Adipocyte (in vitro differentiated cells): ENCODE measurements at regions not wholly inside any gene's neighbourhood (a gene's known extent, or its start where the extent isn't known, plus 50 kb on each side); places are given as distances from the start of the nearest gene placed in this dataset.
A peak's percentile ranks its signal among the peaks of the same experiment; 100 is the strongest.

Experiments
- DNase-seq: peaks from one replicate; pipeline ENCODE4 v3.0.0-alpha.2; 2015; ENCODE audit warnings: low read depth
- H3K27me3 ChIP-seq: replicated peaks from 2 replicates; pipeline ENCODE4 v1.7.0; 2013; ENCODE audit warnings: mild to moderate bottlenecking, low read length, moderate library complexity; ENCODE audit not compliant: control insufficient read depth, insufficient read depth
- H3K36me3 ChIP-seq: 2 replicates; pipeline ENCODE4 v1.7.0; 2013; ENCODE audit warnings: low read length, mild to moderate bottlenecking, moderate library complexity; ENCODE audit not compliant: control insufficient read depth, insufficient read depth, severe bottlenecking
- H3K4me1 ChIP-seq: 2 replicates; pipeline ENCODE4 v1.7.0; 2013; ENCODE audit warnings: mild to moderate bottlenecking, low read length, moderate library complexity; ENCODE audit not compliant: control insufficient read depth, insufficient read depth
- H3K4me3 ChIP-seq: 2 replicates; pipeline ENCODE4 v1.7.0; 2013; ENCODE audit warnings: mild to moderate bottlenecking, low read length, moderate library complexity
- H3K9ac ChIP-seq: 2 replicates; pipeline ENCODE4 v1.7.0; 2013; ENCODE audit warnings: mild to moderate bottlenecking, low read length, moderate library complexity
- H3K9me3 ChIP-seq: 2 replicates; pipeline ENCODE4 v1.7.0; 2013; ENCODE audit warnings: mild to moderate bottlenecking, low read length, moderate library complexity; ENCODE audit not compliant: control insufficient read depth

DNA sequence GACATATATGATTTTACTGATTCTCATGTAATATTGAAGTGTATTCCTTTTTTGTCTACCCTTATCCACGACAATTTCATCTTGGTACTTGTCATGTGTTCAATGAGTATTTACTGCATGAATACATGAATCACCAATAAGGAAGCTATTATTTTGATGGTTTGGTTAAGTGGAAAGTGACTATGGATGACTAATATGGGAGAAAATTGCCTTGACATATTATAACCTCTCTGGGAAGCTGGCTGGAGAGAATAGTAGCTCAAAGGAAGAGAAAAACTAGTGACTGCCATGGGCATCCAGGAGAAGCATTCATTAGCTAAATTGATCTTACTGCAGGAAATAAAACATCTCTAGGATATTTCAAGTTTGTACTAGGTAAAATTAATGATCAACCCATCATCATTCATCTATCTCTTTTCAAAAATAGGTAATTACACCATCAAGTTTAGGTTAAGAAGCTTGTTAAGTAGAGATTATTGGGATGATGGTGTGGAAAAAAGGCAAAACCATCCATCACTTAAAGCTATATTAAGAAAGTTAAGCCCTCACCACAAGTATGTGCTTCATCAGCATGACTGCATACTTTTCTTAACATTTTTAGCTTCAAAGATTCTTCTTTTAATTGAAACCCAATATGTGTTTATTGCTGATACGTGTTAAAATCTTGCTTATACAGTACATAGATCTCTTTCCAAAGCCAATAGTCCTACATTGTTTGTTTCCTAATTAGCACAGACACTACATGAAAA, 455.2 kb upstream of the ARPP21 start:
- peak; percentile 37 for DNase-seq
- peaks cover 10% of the 10 kb centered on the region for H3K4me1 ChIP-seq
- no peak overlapping the region for H3K4me3 ChIP-seq
- H3K9me3 ChIP-seq = peaks cover 13% of the 10 kb centered on the region
- no peaks in the 10 kb centered on the region for H3K36me3 ChIP-seq
- H3K27me3 ChIP-seq = no peaks in the 10 kb centered on the region
- H3K9ac ChIP-seq = no peak overlapping the region

DNA sequence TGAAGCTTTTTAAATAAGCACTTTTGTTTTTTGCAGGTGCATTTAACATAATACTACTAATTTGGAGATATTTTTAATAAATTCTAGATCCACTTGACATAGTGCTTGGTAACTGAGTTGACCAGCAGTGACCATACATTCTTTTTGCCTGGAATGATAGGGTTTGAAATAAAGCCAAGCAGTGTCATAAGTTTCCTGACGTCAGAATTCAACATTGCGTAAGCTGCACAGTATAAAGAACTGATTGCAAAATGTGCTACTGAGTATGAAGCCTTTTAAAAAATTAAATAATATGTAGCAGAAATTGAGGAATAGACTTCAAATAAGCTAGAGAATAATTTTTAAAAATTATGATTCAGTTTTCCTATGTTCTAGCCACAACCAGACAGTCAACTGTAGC, 454.6 kb upstream of the ARPP21 start:
- Histone ChIP-seq H3K4me3 (no peak overlapping the region), H3K9ac (no peak overlapping the region), H3K4me1 (peaks cover 10% of the 10 kb centered on the region), H3K9me3 (peaks cover 13% of the 10 kb centered on the region), H3K36me3 (no peaks in the 10 kb centered on the region), H3K27me3 (no peaks in the 10 kb centered on the region)
- peak; percentile 92 for DNase-seq

DNA sequence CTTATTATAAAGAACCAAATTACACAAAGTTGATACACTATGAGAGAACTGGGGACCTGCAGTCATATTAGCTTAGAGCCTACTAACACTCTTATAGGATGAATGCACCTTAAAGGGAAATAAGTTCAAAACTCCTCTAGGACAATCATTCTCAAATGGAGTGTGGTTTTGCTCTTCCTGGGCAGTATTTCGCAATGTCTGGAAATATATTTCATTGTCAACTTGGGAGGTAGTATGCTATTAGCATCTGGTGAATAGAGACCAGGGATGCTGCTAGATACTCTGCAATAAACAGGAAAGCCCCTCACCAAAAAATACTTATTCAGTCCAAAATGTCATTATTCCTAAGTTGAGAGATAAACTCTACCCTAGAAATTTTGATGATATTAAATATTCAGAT, 451.4 kb upstream of the ARPP21 start:
- Histone ChIP-seq H3K36me3 (no peaks in the 10 kb centered on the region), H3K9ac (no peak overlapping the region), H3K4me1 (peaks cover 10% of the 10 kb centered on the region), H3K27me3 (no peaks in the 10 kb centered on the region), H3K4me3 (no peak overlapping the region), H3K9me3 (no peaks in the 10 kb centered on the region)
- DNase-seq = peak; percentile 40

DNA sequence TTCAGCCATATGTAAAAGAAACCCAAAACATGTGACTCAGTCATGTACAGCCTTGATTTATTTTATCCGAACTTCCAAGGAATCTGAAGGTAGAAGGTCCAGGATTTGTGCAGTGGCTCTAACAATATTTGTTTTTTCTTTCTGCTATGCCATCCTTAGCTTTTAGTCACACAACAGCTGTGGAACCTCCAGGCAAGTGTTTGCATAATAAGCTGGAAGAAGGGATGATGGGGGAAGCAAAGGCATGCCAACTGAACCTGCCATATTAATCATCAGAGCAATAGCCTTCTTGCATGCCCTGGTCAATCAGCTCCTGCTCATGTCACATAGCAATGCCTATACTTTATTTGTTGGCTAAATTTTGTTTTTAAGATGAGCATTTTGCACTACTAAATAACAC, 444.7 kb upstream of the ARPP21 start:
- Histone ChIP-seq H3K9ac (no peak overlapping the region), H3K36me3 (no peaks in the 10 kb centered on the region), H3K27me3 (no peaks in the 10 kb centered on the region), H3K4me3 (no peak overlapping the region), H3K4me1 (no peaks in the 10 kb centered on the region), H3K9me3 (no peaks in the 10 kb centered on the region)
- DNase-seq = peak; percentile 24

DNA sequence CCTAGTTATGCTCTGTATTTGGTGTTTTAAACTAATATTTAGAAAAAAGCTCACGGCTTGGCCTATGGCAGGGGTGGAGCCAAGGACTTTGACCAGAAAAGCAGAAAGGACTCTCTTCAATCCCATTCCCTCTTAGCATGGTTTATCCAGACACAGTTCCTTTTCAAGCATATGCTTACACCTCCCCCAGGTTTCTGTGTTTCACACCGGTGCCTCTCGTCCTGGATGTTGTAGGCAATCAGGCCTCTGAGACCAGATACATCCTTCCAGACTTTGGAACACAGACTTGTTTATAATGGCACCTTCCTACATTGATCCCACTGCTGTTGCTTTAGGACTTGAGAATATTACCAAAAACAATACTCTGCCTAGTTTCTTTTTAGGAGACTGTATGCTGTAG, 440.5 kb upstream of the ARPP21 start:
- no peaks in the 10 kb centered on the region for H3K36me3 ChIP-seq
- no peak overlapping the region for H3K4me3 ChIP-seq
- H3K4me1 ChIP-seq = no peaks in the 10 kb centered on the region
- no peak for DNase-seq
- no peak overlapping the region for H3K9ac ChIP-seq
- H3K9me3 ChIP-seq = no peaks in the 10 kb centered on the region
- no peaks in the 10 kb centered on the region for H3K27me3 ChIP-seq

DNA sequence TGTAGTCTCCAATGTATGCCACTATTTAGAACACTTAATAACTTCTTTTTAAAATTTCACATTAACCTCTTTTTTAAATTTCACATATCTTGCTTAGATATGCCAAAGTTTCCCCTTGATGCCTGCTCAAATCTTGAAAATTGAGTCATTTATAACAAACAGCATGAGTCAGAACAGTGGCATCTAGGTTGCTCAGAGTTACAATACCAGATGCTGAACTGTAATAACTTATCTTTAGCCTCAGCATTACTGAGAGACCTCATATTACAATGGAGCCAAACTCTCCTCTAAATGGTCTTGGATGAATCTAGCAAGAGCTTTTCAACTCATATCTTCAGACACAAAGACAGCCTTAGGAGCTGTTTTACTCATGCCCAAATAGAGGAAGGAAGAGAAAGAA, 439.3 kb upstream of the ARPP21 start:
- peak; percentile 68 for DNase-seq
- no peaks in the 10 kb centered on the region for H3K9me3 ChIP-seq
- H3K4me3 ChIP-seq = no peak overlapping the region
- no peak overlapping the region for H3K9ac ChIP-seq
- no peaks in the 10 kb centered on the region for H3K27me3 ChIP-seq
- no peaks in the 10 kb centered on the region for H3K4me1 ChIP-seq
- H3K36me3 ChIP-seq = no peaks in the 10 kb centered on the region

DNA sequence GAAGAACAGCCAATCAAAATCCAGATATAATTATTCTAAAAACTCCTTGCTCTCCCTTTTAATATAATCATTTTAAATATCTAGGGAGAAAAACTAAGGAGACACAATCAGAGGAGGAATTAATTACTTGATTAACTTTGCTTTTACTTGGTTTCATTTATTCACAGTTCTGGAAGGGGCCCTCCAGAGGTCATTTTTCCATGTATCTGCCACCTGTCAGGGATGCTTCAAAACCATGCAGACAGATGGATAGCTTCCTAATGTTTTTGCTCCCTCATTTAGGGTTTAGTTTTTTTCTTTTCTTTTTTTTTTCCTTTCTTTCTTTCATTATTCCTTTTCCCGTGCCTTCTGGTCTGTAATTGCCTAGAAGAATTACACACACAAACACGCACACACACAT, 438.1 kb upstream of the ARPP21 start:
- Histone ChIP-seq H3K27me3 (no peaks in the 10 kb centered on the region), H3K4me3 (no peak overlapping the region), H3K36me3 (no peaks in the 10 kb centered on the region), H3K4me1 (no peaks in the 10 kb centered on the region), H3K9ac (no peak overlapping the region), H3K9me3 (no peaks in the 10 kb centered on the region)
- no peak for DNase-seq

DNA sequence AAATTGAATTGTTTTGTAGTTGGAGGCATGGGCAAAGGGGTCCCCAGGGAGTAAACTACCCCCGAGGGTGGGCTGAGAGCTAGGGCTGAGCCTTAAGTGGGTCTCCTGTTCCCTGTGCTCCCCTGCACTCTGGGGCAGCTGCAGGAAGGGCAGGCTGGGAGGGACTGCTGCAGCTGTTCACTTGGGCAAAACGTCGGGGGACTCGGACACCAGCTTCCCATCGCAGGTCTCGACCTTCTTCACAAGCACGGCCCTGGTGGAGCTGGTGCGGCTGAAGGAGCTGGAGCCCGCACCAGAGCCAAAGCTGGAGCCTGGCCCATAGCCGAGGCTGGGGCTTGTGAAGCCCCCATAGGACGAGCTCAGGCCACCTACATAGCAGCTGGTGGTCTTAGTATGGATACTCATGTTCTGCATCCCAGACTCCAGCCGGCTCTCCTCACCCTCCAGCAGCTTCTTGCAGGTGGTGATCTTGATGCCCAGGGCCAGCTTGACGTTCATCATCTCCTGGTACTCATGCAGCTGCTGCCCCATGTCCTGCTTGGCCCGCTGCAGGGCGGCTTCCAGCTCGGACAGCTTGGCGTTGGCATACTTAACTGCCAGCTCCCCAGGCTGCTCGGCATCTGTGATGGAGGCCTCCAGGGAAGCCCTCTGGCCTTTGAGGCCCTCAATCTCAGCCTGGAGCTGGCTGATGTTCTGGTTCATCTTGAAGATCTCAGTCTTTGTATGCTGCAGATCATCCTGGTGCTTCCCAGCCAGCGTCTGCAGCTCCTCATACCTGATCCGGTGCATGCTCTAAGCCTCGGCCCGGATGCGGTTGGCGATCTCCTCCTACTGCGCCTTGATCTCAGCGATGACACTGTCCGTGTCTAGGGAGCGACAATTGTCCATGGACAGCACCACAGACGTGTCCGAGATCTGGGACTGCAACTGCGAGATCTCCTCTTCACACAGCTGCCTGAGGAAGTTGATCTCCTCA, 423.5 kb upstream of the ARPP21 start:
- H3K4me3 ChIP-seq = no peak overlapping the region
- H3K4me1 ChIP-seq = no peaks in the 10 kb centered on the region
- no peaks in the 10 kb centered on the region for H3K9me3 ChIP-seq
- no peaks in the 10 kb centered on the region for H3K36me3 ChIP-seq
- H3K9ac ChIP-seq = no peak overlapping the region
- H3K27me3 ChIP-seq = no peaks in the 10 kb centered on the region
- DNase-seq = no peak

DNA sequence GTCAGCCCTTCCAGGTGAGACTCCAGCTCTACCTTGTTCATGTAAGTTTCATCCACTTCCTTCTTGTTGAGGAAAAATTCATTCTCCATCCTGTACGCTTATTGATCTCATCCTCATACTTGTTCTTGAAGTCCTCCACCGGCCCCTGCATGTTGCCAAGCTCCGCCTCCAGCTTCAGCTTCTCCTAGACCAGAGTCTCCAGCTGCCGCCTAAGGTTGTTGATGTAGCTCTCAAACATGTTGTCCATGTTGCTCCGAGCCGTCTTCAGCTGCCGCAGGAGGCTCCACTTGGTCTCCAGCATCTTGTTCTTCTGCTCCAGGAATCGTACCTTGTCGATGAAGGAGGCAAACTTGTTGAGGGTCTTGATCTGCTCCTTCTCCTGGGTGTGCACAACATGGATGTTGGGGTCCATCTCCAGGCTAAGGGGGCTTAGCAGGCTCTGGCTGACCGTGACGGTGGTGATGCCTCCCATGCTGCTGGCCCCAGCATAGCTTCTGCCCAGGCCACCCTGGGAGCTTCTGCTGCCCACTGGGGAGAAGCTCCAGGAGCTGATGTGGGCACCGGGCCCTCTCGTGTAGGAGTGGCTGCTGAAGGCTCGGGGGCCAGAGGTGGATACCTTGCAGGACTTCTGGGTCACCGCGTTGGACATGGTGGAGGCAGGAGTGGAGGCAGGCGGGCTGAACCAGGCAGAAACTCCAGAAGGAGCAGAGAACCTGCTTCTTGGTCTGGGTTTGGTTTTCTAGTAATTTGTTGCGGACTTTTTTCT, 422.6 kb upstream of the ARPP21 start:
- DNase-seq = no peak
- Histone ChIP-seq H3K27me3 (no peaks in the 10 kb centered on the region), H3K4me1 (no peaks in the 10 kb centered on the region), H3K36me3 (no peaks in the 10 kb centered on the region), H3K9me3 (no peaks in the 10 kb centered on the region), H3K9ac (no peak overlapping the region), H3K4me3 (no peak overlapping the region)

DNA sequence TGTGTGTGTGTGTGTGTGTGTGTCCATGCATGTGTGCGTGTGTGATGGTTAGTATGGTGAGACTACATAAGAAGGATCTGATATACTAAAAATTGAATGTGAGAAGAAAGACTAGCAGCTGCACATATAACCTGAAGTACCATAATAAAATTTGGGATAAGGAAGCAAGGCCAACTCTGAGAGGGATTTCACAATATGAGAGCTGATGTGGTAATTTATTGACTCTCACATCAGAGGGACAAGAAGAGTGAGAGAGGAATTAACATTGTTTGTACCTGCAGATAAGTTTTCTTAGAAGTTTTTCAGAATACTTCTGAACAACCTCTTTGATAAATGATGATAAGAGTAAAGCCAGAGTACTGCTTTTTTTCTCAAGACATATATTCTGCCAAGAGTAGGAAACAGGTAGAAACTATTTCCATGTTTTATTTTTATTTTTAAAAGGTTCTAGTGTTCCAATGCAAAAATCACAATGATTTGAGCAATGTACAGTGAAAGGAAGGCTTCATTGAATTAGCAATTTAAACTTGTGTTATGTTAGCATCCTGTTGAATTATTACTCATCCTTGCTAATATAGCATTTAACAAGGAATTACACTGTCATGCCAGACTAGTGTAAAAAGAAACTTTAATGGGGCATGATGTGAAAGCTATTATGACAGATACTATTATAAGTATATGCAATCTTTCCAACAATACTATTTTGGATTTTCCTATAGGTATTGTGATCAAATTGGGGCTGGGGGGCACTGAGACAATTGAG, 415.5 kb upstream of the ARPP21 start:
- Histone ChIP-seq H3K4me1 (no peaks in the 10 kb centered on the region), H3K36me3 (no peaks in the 10 kb centered on the region), H3K9me3 (no peaks in the 10 kb centered on the region), H3K27me3 (no peaks in the 10 kb centered on the region), H3K9ac (no peak overlapping the region), H3K4me3 (no peak overlapping the region)
- DNase-seq = peak; percentile 18
